ENCODE measurements at regions not wholly inside any gene's neighbourhood (a gene's known extent, or its start where the extent isn't known, plus 50 kb on each side); places are given as distances from the start of the nearest gene placed in this dataset.
"Not testable (repeated sequence)": the region's sequence is repeated elsewhere in the genome, so short reads cannot be mapped to it uniquely, and the experiment has no call there.

DNA sequence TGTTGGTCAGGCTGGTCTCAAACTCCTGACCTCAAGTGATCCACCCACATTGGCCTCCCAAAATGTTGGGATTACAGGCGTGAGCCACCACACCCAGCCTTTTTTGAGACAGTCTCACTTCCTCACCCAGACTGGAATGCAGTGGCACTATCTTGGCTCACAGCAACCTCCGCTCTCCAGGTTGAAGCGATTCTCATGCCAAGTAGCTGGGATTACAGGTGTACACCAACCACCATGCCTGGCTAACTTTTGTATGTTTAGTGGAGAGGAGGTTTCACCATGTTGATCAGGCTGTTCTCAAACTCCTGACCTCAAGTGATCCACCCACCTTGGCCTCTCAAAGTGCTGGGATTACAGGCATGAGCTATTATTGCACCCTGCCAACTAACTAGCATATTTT, 75.4 kb downstream of the C9orf152 start:
- TF ChIP-seq, protein P1, sequence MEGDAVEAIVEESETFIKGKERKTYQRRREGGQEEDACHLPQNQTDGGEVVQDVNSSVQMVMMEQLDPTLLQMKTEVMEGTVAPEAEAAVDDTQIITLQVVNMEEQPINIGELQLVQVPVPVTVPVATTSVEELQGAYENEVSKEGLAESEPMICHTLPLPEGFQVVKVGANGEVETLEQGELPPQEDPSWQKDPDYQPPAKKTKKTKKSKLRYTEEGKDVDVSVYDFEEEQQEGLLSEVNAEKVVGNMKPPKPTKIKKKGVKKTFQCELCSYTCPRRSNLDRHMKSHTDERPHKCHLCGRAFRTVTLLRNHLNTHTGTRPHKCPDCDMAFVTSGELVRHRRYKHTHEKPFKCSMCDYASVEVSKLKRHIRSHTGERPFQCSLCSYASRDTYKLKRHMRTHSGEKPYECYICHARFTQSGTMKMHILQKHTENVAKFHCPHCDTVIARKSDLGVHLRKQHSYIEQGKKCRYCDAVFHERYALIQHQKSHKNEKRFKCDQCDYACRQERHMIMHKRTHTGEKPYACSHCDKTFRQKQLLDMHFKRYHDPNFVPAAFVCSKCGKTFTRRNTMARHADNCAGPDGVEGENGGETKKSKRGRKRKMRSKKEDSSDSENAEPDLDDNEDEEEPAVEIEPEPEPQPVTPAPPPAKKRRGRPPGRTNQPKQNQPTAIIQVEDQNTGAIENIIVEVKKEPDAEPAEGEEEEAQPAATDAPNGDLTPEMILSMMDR (IDR thresholded peaks at IDR 0.05), result not testable (repeated sequence)
- not testable (repeated sequence) for TF ChIP-seq POLR2A (IDR thresholded peaks at IDR 0.05)

All from testis (tissue), 2 donors.